A549 (cell line): ENCODE measurements at regions not wholly inside any gene's neighbourhood (a gene's known extent, or its start where the extent isn't known, plus 50 kb on each side); places are given as distances from the start of the nearest gene placed in this dataset.

ENCODE experiments used
- ATAC-seq, 2 experiments: fragments of 200-7000 bp in 1 of 2; fragments of >200 bp in 1 of 2; cut with Nextera tagmentation in 1 of 2; cut with Tn5 transposase in 1 of 2; 3 replicates each; pipeline versions ENCODE4 v1.8.0 to v1.9.1; 2018 to 2020; ENCODE audit warnings: mild to moderate bottlenecking in 1 of 2, moderate library complexity in 1 of 2
- CTCF ChIA-PET: fragments of 300-600 bp; sonication (Branson Sonifier 250); formaldehyde crosslinking; extraction: SDS; loops from one replicate; lab custom pipeline; 2021; ENCODE audit warnings: antibody characterized with exemption, inconsistent platforms; lab: Yijun Ruan, JAX
- POLR2A ChIA-PET: fragments of 350-600 bp; formaldehyde crosslinking; extraction: SDS; loops from one replicate; lab custom pipeline; 2021; ENCODE audit warnings: antibody characterized with exemption, inconsistent platforms; lab: Yijun Ruan, JAX
- DNase-seq, 2 experiments: peaks; one replicate each; pipeline versions ENCODE4 v3.0.0 to v3.0.0-alpha.2; 2011 to 2016; ENCODE audit warnings: low read depth in 1 of 2, low spot score in 1 of 2
- FAIRE-seq: peaks from 2 replicates; lab custom pipeline; 2011; peaks lifted over from hg19 to GRCh38; lab: Jason Lieb, UNC
- H3K27ac ChIP-seq, 2 experiments: fragments of >200 bp; sonication (Bioruptor Twin); formaldehyde crosslinking; 3 replicates each; pipeline ENCODE4 v1.5.1; 2016 to 2017
- H3K4me1 ChIP-seq: fragments of >200 bp; sonication (Bioruptor Twin); formaldehyde crosslinking; 3 replicates; pipeline ENCODE4 v1.6.1; 2016
- H3K4me2 ChIP-seq: fragments of >200 bp; sonication (Bioruptor Twin); formaldehyde crosslinking; 3 replicates; pipeline ENCODE4 v1.6.1; 2016
- H3K4me3 ChIP-seq: fragments of >200 bp; sonication (Bioruptor Twin); formaldehyde crosslinking; 3 replicates; pipeline ENCODE4 v1.5.1; 2016
- H3K9me3 ChIP-seq: fragments of >200 bp; sonication (Bioruptor Twin); formaldehyde crosslinking; 3 replicates; pipeline ENCODE4 v1.6.1; 2016
- BHLHE40 ChIP-seq: IDR thresholded peaks from 2 replicates; pipeline ENCODE4 v1.6.1; 2012; ENCODE audit warnings: low read depth, low read length, inconsistent platforms
- CBX8 ChIP-seq: fragments of 200-600 bp; sonication (generic); IDR thresholded peaks from 2 replicates; pipeline ENCODE4 v1.6.1; 2016
- FOSB ChIP-seq: fragments of 250-450 bp; sonication (Bioruptor Pico); IDR thresholded peaks from 2 replicates; pipeline ENCODE4 v1.5.0; 2020; ENCODE audit warnings: mild to moderate bottlenecking, moderate library complexity
- FOXS1 ChIP-seq: fragments of 250-450 bp; sonication (Bioruptor Pico); IDR thresholded peaks from 2 replicates; pipeline ENCODE4 v1.5.0; 2020; ENCODE audit warnings: mild to moderate bottlenecking, moderate library complexity
- HDAC2 ChIP-seq: fragments of 200-600 bp; sonication (generic); IDR thresholded peaks from 2 replicates; pipeline ENCODE4 v1.6.1; 2016
- HEYL ChIP-seq: fragments of 250-450 bp; sonication (Bioruptor Pico); IDR thresholded peaks from 2 replicates; pipeline ENCODE4 v1.8.0; 2021; ENCODE audit warnings: mild to moderate bottlenecking, moderate library complexity
- JUN ChIP-seq, 2 experiments: fragments of >200 bp; sonication (Bioruptor Twin); formaldehyde crosslinking; IDR thresholded peaks; 2 replicates in 1 of 2; 3 replicates in 1 of 2; pipeline ENCODE4 v1.6.1; 2016 to 2017
- KDM1A ChIP-seq: fragments of 200-600 bp; sonication (generic); IDR thresholded peaks from 2 replicates; pipeline ENCODE4 v1.6.1; 2016; ENCODE audit warnings: low read depth, mild to moderate bottlenecking
- MAFK ChIP-seq: fragments of 450-650 bp; IDR thresholded peaks from 2 replicates; pipeline ENCODE4 v1.6.1; 2014; ENCODE audit not compliant: partially characterized antibody
- MAZ ChIP-seq: fragments of 150-350 bp; IDR thresholded peaks from 2 replicates; pipeline ENCODE4 v1.6.1; 2014; ENCODE audit warnings: antibody characterized with exemption, low read depth, low read length, borderline replicate concordance
- MYC ChIP-seq: IDR thresholded peaks from 2 replicates; pipeline ENCODE4 v1.6.1; 2012; ENCODE audit warnings: mild to moderate bottlenecking, inconsistent platforms, low read length, improper control_type of control experiment, borderline replicate concordance
- PBX3 ChIP-seq: IDR thresholded peaks from 2 replicates; pipeline ENCODE4 v1.6.1; 2012
- POLR2A ChIP-seq: IDR thresholded peaks from 2 replicates; pipeline ENCODE4 v1.6.1; 2012; ENCODE audit warnings: mild to moderate bottlenecking, low read length
- POLR2AphosphoS2 ChIP-seq: conservative IDR thresholded peaks from 2 replicates; pipeline ENCODE4 v1.6.1; 2012; ENCODE audit warnings: low read length, improper control_type of control experiment, inconsistent platforms
- REST ChIP-seq: fragments of 200-600 bp; sonication (generic); IDR thresholded peaks from 2 replicates; pipeline ENCODE4 v1.6.1; 2016; ENCODE audit warnings: antibody characterized with exemption, mild to moderate bottlenecking, moderate library complexity
- TFCP2L1 ChIP-seq: fragments of 250-450 bp; sonication (Bioruptor Pico); IDR thresholded peaks from 2 replicates; pipeline ENCODE4 v1.5.0; 2021; ENCODE audit warnings: mild to moderate bottlenecking
- ZFP36 ChIP-seq: fragments of 450-650 bp; IDR thresholded peaks from 2 replicates; pipeline ENCODE4 v1.6.1; 2014; ENCODE audit warnings: borderline replicate concordance; ENCODE audit not compliant: partially characterized antibody
- ZNF302 ChIP-seq: fragments of 250-450 bp; sonication (Bioruptor Pico); IDR thresholded peaks from 2 replicates; pipeline ENCODE4 v1.9.0; 2021; ENCODE audit warnings: inconsistent platforms, mild to moderate bottlenecking, moderate library complexity
- ZSCAN20 ChIP-seq: fragments of 250-450 bp; sonication (Bioruptor Pico); IDR thresholded peaks from 2 replicates; pipeline ENCODE4 v1.8.0; 2022; ENCODE audit warnings: mild to moderate bottlenecking, moderate library complexity
- WGBS: methylation state at CpG from one replicate; pipeline ENCODE4 v1.1.6; 2017; ENCODE audit errors: missing lambda C conversion rate; 5-methylcytosine and 5-hydroxymethylcytosine counted together
- TF ChIP-seq, protein P1 (sequence below): fragments of 250-450 bp; sonication (Bioruptor Pico); IDR thresholded peaks from 2 replicates; pipeline ENCODE4 v1.5.0; 2021; ENCODE audit warnings: mild to moderate bottlenecking, moderate library complexity, borderline replicate concordance

GRCh38 chr2:10517351-10518043, 69.4 kb upstream of the ODC1 start:
- 91% methylated on average over 9 of the region's 9 CpGs for WGBS
- no peak for FAIRE-seq
- ChIA-PET POLR2A (no interaction called here), CTCF (interaction anchor here (1.1 kb wide), 1 partner anchor 40 kb away, joined by 3 read pairs; no protein-coding TSS in a partner anchor)
- DNase-seq: no peak
- Histone ChIP-seq H3K4me3 (no peak overlapping the region), H3K27ac (no peak overlapping the region), H3K9me3 (peaks cover 31% of the 10 kb centered on the region), H3K4me1 (peaks cover 8% of the 10 kb centered on the region), H3K4me2 (no peak overlapping the region)
- TF ChIP-seq JUN (IDR thresholded peaks at IDR 0.05): no peak
- TF ChIP-seq TFCP2L1 (CRISPR knock-in tag): no peak
- TF ChIP-seq ZFP36: no peak
- no peak for TF ChIP-seq CBX8
- no peak for TF ChIP-seq BHLHE40
- no peak for ATAC-seq

DNA sequence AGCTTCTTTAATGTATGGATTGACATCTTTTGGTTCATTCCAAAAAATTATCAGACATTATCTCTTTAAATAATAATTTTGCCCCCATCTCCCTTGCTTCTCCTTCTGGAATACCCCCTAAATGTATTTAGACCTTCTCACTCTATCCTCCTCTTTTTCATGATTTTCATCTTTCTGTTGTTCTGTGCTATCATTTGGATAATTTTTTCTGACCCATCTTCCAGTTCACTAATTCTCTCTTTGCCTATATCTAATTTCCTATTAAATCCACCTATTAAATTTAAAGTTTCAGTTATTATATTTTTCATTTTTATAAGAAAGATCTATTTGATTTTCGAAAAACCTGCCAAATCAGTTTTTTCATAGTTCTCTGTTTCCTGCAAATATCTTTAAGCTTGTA, 67.8 kb upstream of the ODC1 start:
- H3K4me2 ChIP-seq: no peak overlapping the region
- no peak for ATAC-seq
- WGBS: 15% methylated on average over 1 of the region's 1 CpG
- no peak overlapping the region for H3K27ac ChIP-seq
- CTCF ChIA-PET: interaction anchor here (0.7 to 2.3 kb wide), 6 partner anchors 10 to 82 kb away, joined by 3 to 8 read pairs (median 3); no protein-coding TSS in a partner anchor
- POLR2A ChIA-PET: no interaction called here
- no peak for DNase-seq
- FAIRE-seq: no peak
- H3K4me3 ChIP-seq: no peak overlapping the region
- no peak for TF ChIP-seq REST
- TF ChIP-seq HDAC2: peak; percentile 88; the same call in 1 of the 2 replicates
- TF ChIP-seq POLR2A: no peak
- TF ChIP-seq MYC: no peak
- no peak for TF ChIP-seq MAFK
- peak; percentile 86; the same call in 1 of the 2 replicates for TF ChIP-seq KDM1A
- no peak for TF ChIP-seq POLR2AphosphoS2
- no peak for TF ChIP-seq FOSB
- TF ChIP-seq ZNF302 (CRISPR knock-in tag): no peak
- no peak for TF ChIP-seq MAZ
- no peak for TF ChIP-seq PBX3
- no peak for TF ChIP-seq TFCP2L1 (CRISPR knock-in tag)
- TF ChIP-seq, protein P1, sequence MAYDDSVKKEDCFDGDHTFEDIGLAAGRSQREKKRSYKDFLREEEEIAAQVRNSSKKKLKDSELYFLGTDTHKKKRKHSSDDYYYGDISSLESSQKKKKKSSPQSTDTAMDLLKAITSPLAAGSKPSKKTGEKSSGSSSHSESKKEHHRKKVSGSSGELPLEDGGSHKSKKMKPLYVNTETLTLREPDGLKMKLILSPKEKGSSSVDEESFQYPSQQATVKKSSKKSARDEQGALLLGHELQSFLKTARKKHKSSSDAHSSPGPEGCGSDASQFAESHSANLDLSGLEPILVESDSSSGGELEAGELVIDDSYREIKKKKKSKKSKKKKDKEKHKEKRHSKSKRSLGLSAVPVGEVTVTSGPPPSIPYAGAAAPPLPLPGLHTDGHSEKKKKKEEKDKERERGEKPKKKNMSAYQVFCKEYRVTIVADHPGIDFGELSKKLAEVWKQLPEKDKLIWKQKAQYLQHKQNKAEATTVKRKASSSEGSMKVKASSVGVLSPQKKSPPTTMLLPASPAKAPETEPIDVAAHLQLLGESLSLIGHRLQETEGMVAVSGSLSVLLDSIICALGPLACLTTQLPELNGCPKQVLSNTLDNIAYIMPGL (CRISPR knock-in tag): peak; percentile 19; the same call in 1 of the 2 replicates
- peak; percentile 81 for TF ChIP-seq ZSCAN20
- TF ChIP-seq HEYL (CRISPR knock-in tag): peak; percentile 31; the same call in 1 of the 2 replicates
- peak; percentile 78 for TF ChIP-seq FOXS1
- H3K4me1 ChIP-seq: peaks cover 8% of the 10 kb centered on the region
- peaks cover 31% of the 10 kb centered on the region for H3K9me3 ChIP-seq
